Lung (tissue), 11 donors: ENCODE measurements at regions not wholly inside any gene's neighbourhood (a gene's known extent, or its start where the extent isn't known, plus 50 kb on each side); places are given as distances from the start of the nearest gene placed in this dataset.

Experiments used
- ATAC-seq: fragments of 200-7000 bp; cut with Tn5 transposase; one replicate; pipeline ENCODE4 v1.9.1; 2020; ENCODE audit warnings: moderate number of reproducible peaks; ENCODE audit not compliant: insufficient read depth, low FRiP score
- DNase-seq, 3 donors: peaks; one replicate each; pipeline ENCODE4 v3.0.0-alpha.2; 2013 to 2017
- H3K27ac ChIP-seq, 2 donors: one replicate each; pipeline ENCODE4 v1.5.1; 2013; ENCODE audit warnings: mild to moderate bottlenecking in 2 of 2, moderate library complexity in 2 of 2, control low read depth in 1 of 2, inconsistent platforms in 1 of 2, low read depth in 1 of 2, low read length in 1 of 2
- H3K27me3 ChIP-seq, 3 donors: one replicate each; pipeline ENCODE4 v1.5.1; 2013; ENCODE audit warnings: low read length in 2 of 3; ENCODE audit not compliant: control insufficient read depth in 3 of 3, insufficient read depth in 3 of 3
- H3K36me3 ChIP-seq, 4 donors: one replicate each; pipeline ENCODE4 v1.5.1; 2013; ENCODE audit warnings: low read length in 4 of 4, mild to moderate bottlenecking in 1 of 4, moderate library complexity in 1 of 4; ENCODE audit not compliant: control insufficient read depth in 4 of 4, insufficient read depth in 4 of 4
- H3K4me1 ChIP-seq, 5 donors: one replicate each; pipeline ENCODE4 v1.5.1; 2013; ENCODE audit warnings: low read length in 5 of 5, mild to moderate bottlenecking in 2 of 5, moderate library complexity in 1 of 5; ENCODE audit not compliant: control insufficient read depth in 5 of 5, insufficient read depth in 5 of 5
- H3K4me3 ChIP-seq: one replicate; pipeline ENCODE4 v1.5.1; 2013; ENCODE audit warnings: mild to moderate bottlenecking, control low read depth, moderate library complexity
- H3K9ac ChIP-seq, 2 donors: one replicate each; pipeline ENCODE4 v1.5.1; 2013; ENCODE audit warnings: low read length in 2 of 2, control low read depth in 1 of 2; ENCODE audit not compliant: insufficient read depth in 1 of 2
- H3K9me3 ChIP-seq, 4 donors: one replicate each; pipeline ENCODE4 v1.5.1; 2013; ENCODE audit warnings: low read length in 3 of 4, mild to moderate bottlenecking in 1 of 4, moderate library complexity in 1 of 4; ENCODE audit not compliant: control insufficient read depth in 4 of 4, insufficient read depth in 3 of 4
- WGBS, 2 donors: extraction: QIAGEN DNeasy Blood & Tissue Kit; methylation state at CpG; one replicate each; pipeline ENCODE4 v1.1.7; 2013; 5-methylcytosine and 5-hydroxymethylcytosine counted together
- TF ChIP-seq, protein P1 (sequence below): IDR thresholded peaks from 2 replicates; pipeline ENCODE4 v1.5.1; 2012; ENCODE audit warnings: mild to moderate bottlenecking; ENCODE audit errors: control extremely low read depth, extremely low read depth
- donor health status: control.
- donor health status: control.
- donor health status: Bipolar disorder and iron deficiency.
- donor health status: healthy.
- donor health status: DM: yes; HTN: yes; CAD: no.

DNA sequence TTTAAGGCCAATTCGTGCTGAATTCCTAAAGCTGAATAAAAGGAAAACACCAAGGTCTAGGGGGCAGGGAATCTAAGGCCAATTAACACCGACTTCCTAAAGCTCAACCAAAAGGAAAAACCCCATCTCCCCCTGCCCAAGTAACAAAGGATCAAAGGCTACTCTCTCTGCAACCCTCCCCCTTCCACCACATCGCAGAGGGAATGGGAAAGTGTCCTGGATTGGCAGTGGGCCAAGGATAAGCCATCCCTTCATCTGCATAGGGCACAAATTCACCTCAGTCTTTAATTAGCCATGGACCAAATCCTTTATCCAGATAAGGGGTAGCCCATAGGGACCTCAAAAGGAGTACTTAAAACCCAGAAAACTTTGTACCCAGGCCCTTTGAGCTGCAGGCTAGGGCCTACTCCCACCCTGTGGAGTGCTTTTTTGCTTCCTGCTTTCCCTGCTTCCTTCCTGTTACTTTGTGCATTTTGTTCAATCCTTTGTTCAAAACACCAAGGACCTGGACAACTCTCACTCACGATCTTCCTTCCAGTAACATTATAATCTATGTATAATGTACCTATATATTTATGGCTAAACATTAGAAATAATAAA lies 2119.8 kb upstream of the CELF4 start:
- no peak overlapping the region for H3K27ac ChIP-seq
- DNase-seq (no peak), ATAC-seq (no peak)
- H3K36me3 ChIP-seq = no peaks in the 10 kb centered on the region
- H3K4me1 ChIP-seq = no peaks in the 10 kb centered on the region
- no peak overlapping the region for H3K4me3 ChIP-seq
- H3K9ac ChIP-seq = no peak overlapping the region
- no peaks in the 10 kb centered on the region for H3K9me3 ChIP-seq
- no peaks in the 10 kb centered on the region for H3K27me3 ChIP-seq
- TF ChIP-seq, protein P1, sequence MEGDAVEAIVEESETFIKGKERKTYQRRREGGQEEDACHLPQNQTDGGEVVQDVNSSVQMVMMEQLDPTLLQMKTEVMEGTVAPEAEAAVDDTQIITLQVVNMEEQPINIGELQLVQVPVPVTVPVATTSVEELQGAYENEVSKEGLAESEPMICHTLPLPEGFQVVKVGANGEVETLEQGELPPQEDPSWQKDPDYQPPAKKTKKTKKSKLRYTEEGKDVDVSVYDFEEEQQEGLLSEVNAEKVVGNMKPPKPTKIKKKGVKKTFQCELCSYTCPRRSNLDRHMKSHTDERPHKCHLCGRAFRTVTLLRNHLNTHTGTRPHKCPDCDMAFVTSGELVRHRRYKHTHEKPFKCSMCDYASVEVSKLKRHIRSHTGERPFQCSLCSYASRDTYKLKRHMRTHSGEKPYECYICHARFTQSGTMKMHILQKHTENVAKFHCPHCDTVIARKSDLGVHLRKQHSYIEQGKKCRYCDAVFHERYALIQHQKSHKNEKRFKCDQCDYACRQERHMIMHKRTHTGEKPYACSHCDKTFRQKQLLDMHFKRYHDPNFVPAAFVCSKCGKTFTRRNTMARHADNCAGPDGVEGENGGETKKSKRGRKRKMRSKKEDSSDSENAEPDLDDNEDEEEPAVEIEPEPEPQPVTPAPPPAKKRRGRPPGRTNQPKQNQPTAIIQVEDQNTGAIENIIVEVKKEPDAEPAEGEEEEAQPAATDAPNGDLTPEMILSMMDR = no peak
- 48 to 75% methylated on average over 4 of the region's 4 CpGs for WGBS, 2 donors

DNA sequence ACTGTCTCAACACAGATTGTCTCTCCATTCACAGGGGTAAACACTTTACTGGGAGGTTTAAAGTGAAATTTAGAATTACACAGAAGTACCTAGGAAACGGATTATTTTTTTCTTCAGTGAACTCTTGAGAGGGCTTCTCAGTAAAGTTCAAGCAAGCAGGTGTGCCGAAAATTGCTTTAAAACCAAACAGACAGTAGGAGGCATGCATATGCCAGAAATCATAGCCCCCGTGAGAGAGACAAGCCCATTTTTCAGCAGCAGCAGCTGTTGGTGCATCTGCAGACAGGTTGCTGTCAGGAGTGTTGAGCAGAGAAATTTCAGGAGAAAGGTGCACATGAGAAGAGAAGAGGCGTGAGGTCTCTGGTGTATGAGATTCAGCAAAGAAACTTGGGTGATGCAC lies 2115.5 kb upstream of the CELF4 start:
- TF ChIP-seq, protein P1 = no peak
- no peak for ATAC-seq

DNA sequence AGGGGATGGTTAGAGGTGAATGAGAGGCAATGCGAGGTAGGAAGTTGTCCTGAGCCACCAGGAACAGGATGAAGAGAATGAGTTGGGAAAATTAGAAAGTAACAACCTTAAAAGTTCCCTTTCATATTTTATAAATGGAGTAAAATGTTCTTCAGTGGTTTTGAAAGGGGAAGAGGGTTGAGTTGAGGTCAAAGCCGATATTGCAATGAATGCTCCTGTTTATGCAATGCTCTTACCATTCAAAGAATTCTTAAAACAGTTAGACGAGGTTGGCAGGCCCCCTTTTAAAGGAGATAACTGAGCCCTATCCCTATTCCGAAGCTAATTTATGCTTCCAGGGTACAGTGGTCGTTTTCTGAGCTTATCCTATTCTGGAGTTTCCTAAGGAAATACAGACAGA lies 2110.3 kb upstream of the CELF4 start:
- Histone ChIP-seq H3K27ac (no peak overlapping the region), H3K36me3 (no peaks in the 10 kb centered on the region), H3K4me1 (no peaks in the 10 kb centered on the region), H3K4me3 (no peak overlapping the region), H3K27me3 (no peaks in the 10 kb centered on the region), H3K9ac (no peak overlapping the region), H3K9me3 (no peaks in the 10 kb centered on the region)
- 48 to 59% methylated on average over 5 of the region's 5 CpGs for WGBS, 2 donors
- TF ChIP-seq, protein P1 = no peak
- DNase-seq (no peak), ATAC-seq (no peak)

More for the DNA sequence above, 2115.5 kb upstream of the CELF4 start:
- H3K9me3 ChIP-seq = no peaks in the 10 kb centered on the region
- H3K4me1 ChIP-seq = no peaks in the 10 kb centered on the region
- WGBS, 2 donors = 81 to 85% methylated on average over 4 of the region's 4 CpGs
- no peak overlapping the region for H3K27ac ChIP-seq
- H3K27me3 ChIP-seq = no peaks in the 10 kb centered on the region
- no peak overlapping the region for H3K9ac ChIP-seq
- no peaks in the 10 kb centered on the region for H3K36me3 ChIP-seq
- no peak overlapping the region for H3K4me3 ChIP-seq
- no peak for DNase-seq

DNA sequence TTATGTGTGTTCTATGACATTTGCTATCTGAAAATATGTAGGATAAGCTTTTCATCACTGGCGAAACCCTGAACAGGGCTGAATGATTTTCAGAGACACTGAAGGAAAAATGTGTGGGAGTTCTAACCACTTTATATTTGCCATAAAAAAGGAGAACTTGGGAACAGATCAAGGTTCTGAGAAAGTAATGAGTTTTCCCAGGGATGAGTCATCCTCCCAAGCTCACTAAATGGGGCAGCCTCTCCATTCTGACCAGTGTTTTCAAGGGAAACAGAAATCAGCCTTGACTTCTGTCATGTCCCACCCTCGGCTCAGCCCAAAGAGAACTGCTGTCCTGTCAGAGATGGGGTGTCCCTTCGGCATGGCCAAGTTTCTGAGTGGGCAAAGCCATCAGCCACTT lies 2109.8 kb upstream of the CELF4 start:
- H3K36me3 ChIP-seq = no peaks in the 10 kb centered on the region
- H3K27ac ChIP-seq = no peak overlapping the region
- WGBS, 2 donors = 80 to 91% methylated on average over 3 of the region's 3 CpGs
- ATAC-seq (peak; percentile 47), DNase-seq (no peak)
- no peak overlapping the region for H3K4me3 ChIP-seq
- TF ChIP-seq, protein P1 = no peak
- H3K9me3 ChIP-seq = no peaks in the 10 kb centered on the region
- H3K9ac ChIP-seq = no peak overlapping the region
- H3K4me1 ChIP-seq = no peaks in the 10 kb centered on the region
- H3K27me3 ChIP-seq = no peaks in the 10 kb centered on the region
